ENCODE measurements at regions not wholly inside any gene's neighbourhood (a gene's known extent, or its start where the extent isn't known, plus 50 kb on each side); places are given as distances from the start of the nearest gene placed in this dataset.
"Not testable (repeated sequence)": the region's sequence is repeated elsewhere in the genome, so short reads cannot be mapped to it uniquely, and the experiment has no call there.

DNA sequence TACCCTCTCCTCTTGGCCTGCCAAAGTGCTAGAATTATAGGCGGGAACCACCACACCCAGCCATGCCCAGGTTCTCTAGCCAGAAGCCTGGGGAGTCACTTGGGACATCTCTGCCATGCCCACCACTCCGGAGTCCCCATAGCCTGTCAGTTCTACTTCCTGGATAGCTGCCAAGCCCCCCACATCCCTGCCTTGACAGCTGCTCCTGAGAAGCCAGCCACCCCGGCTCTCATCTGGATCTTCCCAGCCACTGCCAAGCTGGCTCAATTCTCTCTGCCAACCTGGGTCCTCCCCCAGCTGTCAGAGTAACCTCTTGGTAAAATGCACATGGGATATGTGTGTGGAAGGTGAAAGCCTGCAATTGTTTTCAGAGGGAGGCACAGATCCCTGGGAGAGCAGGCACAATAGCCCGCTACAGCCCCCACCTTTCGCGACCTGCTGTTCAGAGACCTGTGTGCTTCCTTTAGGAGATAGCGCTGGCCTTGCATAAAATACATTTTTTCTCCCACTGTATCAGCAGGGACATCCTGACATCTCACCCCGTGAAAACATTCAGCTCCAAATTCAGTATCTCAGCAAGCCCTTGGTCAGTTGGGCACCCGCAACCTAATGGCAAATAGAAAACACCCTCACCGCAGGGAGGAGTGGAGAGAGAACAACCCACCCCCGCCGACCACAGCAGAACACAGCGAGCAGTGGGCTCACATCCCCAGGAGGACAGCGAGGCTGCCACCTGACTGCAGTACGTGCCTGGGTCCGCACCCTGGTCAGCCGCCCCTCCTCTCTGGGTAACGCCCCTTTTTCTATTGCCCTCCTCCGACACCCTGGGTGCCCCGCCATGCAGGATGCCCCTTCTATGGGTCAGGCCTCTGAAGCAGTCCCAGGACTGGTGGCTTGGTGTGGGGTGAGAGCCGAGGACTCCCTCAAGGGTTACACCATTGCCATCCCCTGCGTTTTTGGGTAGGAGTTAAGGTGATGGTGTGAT, 1342.2 kb downstream of the BRD1 start:
- DNase-seq, result no peak

DNA sequence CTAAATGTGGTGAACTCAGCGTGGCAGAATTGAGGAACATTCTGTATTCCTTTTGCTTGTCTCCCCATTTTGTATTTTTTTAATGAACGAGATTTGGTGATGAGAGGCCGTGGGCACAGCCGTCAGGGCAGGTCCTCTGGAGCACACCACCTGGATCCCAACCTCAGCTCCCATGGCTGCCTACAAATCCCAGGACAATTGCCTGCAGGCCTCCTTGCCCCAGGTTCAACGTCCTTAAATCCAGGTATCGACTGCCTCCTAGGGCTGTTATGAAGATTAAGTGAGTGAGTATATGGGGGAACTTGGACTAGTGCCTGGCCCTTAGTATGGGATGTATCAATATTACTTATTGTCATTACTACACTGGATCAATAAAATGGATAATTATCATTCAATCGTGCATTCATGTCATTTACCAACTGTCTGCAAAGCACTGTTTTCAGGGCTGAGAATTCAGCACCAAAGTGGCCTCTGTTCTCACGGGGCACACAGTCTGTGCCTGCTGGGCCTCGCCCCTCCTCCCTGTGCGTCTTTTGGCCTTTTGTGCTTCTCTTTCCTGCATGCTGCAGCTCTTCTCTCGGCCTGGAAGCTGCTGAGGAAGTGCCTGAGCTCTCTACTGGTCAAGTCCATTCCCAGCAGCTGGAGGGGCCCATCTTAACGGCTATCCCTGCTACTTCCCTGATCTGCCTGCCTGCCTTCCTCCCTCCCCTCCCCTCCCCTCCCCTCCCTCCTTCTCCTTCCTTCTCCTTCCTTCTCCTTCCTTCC, 1343.7 kb downstream of the BRD1 start:
- DNase-seq, result no peak

DNA sequence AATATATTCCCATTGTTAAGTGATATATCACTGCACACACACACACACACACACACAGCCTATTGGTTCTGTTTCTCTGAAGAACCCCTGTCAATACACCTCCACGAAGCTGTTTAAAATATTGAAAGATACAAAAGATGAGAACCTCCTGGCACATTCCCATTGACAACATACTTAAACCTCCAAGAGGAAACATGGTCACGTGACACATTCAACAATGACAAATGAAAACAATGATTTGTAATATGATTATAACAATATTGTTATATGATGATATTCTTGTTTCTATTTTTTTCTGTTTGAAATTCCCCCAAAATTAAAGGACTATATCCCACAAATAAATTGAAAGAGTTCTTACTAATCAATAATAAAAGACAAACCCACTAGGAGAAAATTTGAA, 1344.9 kb downstream of the BRD1 start:
- DNase-seq, result no peak

DNA sequence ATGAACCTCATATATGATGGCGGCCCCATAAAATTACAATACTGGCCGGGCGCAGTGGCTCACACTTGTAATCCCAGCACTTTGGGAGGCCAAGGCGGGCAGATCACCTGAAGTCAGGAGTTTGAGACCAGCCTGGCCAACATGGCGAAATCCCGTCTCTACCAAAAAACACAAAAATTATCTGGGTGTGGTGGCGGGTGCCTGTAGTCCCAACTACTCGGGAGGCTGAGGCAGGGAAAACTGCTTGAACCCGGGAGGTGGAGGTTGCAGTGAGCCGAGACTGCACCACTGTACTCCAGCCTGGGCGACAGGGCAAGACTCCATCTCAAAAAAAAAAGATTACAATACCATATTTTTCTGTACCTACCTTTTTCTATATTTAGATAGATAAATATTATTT, 1345.5 kb downstream of the BRD1 start:
- not testable (repeated sequence) for DNase-seq

DNA sequence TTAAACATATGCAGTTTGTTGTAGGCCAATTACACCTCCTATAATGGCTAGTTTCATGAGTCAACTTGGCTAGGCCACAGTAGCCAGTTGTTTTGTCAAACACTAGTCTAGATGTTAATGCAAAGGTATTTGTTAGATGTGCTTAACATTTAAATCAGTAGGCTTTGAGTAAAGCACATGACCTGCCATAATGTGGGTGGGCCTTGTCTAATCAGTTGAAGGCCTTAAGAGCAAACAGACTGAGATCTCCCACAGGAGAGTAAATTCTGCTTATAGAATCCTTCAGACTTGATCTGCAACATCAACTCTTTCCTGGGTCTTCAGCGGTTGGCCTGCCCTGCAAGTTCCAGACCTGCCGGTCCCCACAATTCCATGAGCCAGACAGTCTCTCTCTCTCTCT, 1345.9 kb downstream of the BRD1 start:
- DNase-seq, result no peak

DNA sequence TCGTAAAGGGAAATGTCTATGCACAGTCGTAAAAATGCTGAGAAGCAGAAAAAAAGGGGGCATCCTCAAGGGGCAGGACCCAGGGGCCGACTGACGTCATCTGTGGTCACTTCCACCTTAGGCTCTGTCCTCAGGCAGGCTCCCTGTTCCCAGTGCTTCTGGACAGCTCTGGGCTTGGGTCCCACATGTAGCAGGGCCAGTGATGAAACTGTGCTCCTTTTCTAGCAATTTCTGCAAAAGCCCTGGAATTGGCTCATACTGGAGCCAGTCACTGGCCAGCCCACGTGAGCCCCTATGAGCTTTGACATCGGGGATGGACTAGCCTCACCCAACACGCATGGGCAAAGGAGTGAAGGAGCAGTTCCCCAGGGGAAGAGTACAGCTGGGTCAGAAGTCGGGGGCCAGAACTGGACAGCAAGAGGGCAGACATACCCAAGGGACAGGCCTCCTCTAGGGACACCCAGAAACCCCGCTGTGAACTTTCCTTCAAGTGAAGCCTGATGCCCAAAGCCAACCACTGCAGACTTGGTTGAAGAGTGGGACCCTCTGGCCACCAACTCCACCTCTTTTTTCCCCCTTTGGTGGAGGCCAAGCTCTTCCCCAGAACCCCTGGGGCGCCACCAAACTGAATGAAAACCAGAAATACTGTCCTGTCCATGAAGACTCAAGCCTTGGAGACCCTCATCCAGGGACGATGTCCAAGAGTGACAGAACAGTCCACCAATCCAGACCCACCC, 1349.0 kb downstream of the BRD1 start:
- no peak for DNase-seq

DNA sequence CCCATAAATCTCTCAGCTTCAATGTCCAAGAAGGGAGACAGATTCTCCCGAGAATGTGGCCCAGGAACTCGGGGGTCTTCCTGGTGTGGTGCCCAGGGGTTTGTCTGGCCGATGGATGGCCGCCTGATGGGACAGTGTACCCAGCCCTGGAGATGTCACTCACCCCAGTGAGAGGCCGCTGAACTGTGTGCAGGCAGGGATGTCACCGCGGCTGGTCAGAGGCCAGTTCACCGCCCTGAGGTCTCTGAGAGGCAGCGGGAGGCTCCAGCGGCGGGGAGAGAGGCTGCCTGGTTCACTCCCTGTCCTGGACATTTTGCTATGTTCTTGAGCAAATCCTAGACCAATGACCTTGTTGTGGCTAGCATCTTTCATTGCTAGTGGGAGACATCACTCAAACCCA, 1349.5 kb downstream of the BRD1 start:
- no peak for DNase-seq

DNA sequence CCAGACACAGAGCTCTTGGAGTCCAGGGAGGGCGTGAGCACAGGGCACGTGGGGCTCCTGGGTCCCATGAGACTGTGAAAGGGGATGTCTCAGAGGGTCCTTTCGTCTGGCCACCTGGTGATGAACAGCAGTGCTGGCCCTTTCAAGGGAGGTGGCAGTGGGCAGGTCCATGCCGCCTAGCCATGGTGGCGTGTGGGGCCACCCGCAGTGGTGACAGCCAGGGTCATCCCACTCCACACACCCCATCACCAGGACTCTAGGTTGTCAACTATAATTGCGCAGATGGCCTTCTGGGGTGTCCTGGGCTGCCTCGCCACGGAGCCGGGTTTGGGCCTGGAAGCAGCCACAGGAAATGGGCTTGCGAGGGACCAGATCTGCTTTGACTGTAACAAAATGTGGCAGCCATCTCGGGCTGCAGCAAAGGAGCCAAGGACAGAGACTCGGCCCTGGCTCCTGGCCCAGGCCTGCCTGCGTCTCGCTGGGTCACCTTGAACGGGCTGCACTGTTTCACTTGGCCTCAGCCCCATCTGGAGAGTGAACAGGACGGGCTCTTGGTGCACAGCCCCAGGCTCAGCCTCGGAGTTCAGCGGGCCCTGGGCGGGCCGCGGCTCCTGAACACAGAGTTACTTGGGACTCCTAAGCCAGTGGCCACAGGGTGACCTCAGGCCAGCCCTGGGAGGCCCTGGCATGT, 1350.5 kb downstream of the BRD1 start:
- no peak for DNase-seq

DNA sequence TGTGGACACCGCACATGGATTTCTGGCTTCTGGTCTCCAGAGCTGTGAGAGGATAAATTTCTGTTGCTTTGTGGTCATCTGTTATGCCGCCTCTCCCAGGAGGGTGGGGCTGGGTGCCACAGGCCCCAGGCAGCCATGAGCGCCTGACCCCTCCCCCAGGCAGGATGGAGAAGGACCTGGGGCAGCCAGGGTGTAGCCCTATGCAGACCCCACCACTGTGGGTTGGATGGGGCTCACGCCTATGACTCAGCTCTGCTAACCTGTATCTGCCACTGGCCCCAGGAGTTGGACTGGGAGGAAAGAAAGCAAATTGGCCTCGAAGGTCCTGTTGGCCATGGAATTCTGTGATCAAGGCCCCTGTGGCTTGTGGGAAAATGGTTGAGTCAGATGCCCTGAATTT, 1351.1 kb downstream of the BRD1 start:
- no peak for DNase-seq

DNA sequence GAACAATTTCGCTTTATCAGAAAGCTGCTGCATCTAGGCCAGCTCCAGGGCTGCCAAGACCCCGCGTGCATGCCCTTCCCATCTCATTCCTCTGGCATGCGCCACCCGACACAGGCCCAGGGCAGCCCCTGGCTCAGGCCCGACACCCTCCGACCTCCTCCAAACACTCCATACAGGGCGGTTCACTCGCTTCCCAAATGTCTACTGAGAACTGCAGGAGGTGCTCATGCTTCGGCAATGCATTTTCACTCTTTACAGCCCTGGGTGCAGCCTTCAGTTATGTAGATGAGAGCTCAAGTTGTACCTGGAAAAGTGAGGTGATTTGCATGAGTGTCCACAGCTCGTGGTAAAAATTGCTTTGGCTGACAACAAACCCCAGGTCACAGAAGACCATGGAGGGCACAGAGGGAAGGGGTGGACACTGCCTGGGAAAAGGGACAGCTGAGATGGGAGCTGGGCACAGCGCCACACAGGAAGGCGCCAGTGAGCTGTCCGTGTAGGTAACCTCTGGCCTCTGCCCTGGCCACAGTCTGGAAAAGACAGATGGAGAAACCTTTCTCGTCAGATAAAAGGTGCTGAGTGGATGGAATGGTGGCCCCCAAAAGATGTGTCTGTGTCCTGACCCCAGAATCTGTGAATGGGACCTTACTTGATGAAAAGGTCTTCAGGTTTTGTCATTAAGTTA, 1351.9 kb downstream of the BRD1 start:
- no peak for DNase-seq

DNA sequence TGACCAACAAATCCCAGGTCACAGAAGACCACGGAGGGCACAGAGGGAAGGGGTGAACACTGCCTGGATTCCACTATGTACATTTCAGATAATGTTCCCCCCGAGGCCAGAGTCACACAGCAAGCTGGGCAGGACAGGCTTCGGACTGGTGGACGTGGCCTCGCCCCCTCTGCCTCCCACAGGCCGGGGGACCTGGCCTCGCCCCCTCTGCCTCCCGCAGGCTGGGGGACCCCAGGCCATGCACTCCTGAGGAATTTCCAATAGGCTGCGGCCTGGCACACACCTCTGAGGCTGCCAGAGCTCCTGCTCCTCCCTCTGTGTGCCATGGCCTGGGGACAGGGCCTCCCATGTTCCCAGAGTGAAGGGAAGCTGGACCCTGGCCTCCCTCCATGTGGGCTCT, 1352.8 kb downstream of the BRD1 start:
- no peak for DNase-seq

DNA sequence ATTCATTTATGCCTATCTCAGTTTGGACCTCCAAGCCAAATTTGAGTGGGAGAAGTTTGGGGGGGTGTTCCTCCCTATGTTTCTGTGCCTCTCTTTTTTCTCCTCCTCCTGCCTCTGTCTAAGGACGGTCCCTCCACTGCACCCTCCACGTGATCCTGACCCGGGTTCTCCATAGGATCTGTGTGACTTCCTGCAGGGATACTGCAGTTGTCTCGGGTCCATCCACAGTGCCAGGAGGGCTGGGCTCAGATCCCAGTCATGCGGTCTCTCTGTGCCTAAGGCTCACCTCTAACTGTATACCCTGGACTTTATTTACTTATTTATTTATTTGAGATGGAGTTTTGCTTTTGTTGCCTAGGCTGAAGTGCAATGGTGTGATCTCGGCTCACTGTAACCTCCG, 1354.5 kb downstream of the BRD1 start:
- DNase-seq, result no peak

DNA sequence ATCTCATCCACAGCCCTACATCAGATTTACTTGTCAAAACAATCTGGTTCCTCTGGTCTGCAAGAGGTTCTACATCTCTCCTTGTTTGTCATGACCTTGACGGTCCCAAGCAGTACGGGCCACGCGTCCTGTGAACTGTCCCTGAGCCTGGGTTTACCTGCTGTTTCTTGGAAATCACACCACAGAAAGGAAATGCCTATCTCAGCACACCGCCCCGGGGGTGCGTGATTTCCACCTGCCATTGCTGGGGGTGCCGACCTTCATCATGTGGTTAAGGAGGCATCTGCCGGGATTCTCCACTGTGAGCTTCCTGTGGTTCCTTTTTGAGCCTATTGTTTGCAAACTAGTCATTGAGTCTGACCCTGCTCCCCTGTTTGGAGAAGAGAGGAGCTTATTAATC, 1363.4 kb downstream of the BRD1 start:
- DNase-seq, result no peak

DNA sequence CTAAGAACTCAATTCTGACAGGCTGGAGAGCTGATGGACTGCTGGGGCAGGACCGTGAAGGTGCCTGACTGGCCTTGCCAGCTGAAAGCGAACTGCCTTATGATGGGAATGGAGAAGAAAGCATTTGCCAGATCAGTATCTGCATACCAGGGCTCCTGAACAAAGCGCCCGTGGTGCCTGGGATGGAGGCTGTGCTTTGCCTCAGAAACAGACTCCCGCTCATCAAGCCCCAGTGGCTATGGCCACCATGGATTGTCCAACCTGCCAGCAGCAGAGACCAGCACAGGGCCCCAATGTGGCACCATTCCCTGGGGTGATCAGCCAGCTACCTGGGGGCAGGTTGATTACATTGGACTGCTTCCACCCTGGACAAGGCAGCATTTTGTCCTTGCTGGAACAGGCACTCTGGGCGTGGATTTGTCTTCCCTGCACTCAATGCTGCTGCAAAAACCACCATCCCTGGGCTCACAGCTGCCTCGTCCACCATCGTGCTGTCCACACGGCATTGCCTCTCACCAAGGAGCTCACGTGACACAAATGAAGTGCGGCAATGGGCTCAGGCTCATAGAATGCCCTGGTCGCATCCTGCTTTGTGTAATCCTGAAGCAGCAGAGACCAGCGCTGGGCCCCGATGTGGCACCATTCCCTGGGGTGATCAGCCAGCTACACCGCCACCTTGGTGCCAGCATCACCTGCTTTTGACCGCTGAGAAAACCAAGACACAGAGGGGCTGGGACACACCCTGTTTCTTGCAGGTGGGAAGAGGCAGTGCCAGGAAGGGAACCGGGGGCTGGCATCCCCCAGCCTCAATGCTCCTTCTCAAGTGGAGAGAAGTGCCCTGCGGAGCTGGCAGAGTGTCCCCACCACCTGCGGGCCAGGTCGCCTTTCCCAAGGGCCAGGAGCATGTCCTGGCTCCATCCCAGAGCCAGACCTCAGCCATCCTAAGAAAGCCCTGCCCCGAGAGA, 1367.5 kb downstream of the BRD1 start:
- DNase-seq, result no peak

DNA sequence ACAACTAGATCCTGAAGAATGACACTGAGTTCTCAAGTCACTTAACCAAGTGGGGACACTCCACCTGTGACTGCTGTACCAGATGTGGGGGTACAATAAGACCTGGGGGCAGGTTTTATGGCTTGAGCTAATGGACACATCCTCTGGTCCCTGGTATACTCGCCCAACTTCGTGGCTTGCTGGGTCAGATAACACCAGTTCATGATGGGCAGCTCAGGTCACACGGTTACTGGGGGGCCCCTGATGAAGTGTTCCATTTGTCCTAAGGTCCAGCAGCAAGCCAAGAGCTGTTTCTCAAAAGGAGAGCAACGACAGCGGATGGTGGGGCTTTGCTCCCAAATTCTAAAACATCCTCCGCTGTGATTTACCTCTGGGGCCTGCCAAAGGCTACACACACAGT, 1368.4 kb downstream of the BRD1 start:
- DNase-seq, result no peak

DNA sequence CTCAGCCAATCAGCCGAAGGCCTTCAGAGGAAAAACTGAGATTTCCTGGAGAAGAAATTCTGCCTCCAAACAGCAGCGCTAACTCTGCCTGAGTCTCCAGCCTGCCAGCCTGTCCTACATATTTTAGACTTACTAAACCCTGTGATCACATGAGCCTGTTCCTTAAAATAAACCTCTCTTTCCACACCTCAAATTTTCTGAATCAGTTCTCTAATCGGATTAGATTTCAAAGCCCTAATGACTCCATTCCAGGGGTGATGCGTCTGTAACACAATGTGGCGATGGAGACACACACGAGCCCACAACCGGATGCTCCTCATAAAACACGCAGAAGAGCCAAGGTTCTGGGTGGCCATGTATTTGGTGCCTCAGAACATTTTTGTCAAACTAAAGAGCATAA, 1371.2 kb downstream of the BRD1 start:
- no peak for DNase-seq

DNA sequence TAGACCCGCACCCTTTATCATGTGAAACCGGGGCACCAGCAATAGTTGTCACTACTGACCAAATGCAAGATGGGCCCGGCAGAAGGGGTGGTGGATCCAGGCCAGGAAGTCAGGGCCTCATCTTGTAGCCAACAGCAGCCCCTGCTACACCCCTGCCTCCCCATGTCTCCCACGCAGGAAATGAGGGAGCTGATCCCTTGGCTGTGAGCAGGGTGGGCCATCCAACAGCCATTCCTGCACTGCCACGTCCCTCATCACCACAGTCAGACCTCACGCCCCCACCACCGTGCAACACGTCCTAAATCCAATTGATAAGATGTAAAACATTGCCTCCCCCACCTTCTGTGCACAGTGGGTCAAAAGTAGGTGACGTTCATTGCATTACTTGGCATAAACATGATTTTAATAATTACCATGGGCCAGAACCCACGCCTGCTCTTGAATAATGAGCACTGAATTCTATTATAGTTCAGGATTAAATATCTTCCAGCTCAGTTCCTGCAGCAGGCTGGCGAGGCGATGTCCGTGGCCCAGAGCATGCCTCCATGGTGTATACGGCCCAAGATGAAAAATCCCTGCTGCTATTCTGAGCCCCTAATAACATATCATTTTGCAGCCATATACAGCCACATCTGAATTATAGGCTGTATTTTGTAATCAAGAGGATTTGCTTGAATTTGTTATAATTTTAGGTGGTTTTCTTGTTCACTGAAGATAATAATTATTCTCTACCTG, 1373.8 kb downstream of the BRD1 start:
- no peak for DNase-seq

DNA sequence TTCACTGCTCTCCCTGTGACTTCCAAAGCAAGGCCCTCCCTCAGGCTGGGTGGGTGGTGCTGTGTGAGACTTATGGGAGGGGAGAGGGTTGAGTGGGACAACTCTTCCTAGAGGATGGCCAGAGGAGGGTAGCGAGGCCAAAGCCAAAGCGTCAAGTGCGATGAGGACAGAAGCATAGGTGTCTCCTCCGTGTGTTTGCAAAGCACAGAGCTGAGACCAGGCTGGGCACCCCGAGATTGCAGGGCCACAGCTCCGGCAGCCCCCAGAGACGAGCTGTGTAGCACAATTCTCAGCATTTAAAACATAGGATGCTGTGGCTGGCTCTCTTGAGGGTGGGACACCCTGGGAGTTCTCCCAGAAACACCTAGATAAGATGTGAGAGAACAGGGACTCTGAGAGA, 1374.5 kb downstream of the BRD1 start:
- DNase-seq, result no peak

DNA sequence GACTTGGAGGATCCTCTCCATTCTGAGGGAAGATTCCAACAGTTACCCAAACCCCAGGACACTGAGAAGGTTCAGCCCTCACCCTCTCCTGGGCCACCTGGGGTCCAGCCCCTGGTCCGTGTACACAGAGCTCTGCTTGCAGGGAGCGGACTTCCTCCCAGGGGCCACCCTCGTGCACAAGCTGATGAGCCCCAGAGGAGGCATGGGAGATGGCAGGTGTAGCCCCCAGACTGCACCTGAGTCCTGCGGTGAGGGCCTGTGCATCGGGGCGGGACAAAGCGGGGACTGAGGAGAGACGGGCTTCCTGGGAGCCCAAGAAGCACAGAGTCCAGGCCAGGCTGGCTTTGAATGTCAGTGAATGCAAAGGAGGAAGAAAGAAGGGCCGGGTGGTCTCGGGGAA, 1374.9 kb downstream of the BRD1 start:
- DNase-seq, result no peak

DNA sequence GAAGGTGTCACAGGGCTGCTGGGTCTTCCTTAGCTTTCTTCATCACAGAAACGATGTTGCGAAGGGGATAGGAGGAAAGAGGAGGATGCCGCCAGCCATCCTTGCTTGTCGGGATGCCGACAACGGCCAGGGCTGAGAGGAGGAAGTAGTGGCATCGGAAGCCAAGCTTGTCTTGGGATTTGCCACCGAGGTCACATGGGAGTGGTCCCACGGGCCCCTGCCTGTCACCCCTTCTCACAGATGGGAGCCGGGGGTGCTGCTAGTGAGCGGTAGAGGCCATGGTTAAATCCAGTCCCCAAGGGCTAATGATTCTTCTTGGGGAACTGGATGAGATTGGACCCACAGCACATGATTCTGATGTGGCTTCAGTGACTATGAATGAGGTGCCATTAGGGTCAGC, 1375.8 kb downstream of the BRD1 start:
- no peak for DNase-seq
